ENCODE measurements at regions not wholly inside any gene's neighbourhood (a gene's known extent, or its start where the extent isn't known, plus 50 kb on each side); places are given as distances from the start of the nearest gene placed in this dataset.

GRCh38 chr2:173606619-173607248 is 252.1 kb downstream of the CDCA7 start:
- ChIA-PET CTCF (no interaction called here), POLR2A (interaction anchor here (1.2 kb wide), 1 partner anchor 8 kb away, joined by 4 read pairs; no protein-coding TSS in a partner anchor)
- DNase-seq (ENCODE audit: unreplicated experiment): no peak
- no peak overlapping the region for H3K27ac Mint-ChIP-seq (ENCODE audit: low read depth, unreplicated experiment)
- H3K4me1 Mint-ChIP-seq (ENCODE audit: insufficient read depth, unreplicated experiment): no peaks in the 10 kb centered on the region
- TF ChIP-seq CTCF (IDR thresholded peaks at IDR 0.05; ENCODE audit: unreplicated experiment): no peak
- H3K9me3 Mint-ChIP-seq (ENCODE audit: unreplicated experiment): peaks cover 5% of the 10 kb centered on the region
- no peaks in the 10 kb centered on the region for H3K27me3 Mint-ChIP-seq (ENCODE audit: insufficient read depth, unreplicated experiment)
- intact Hi-C loops (cut with micrococcal nuclease): no loop called here
- no peaks in the 10 kb centered on the region for H3K36me3 Mint-ChIP-seq (ENCODE audit: insufficient read depth, unreplicated experiment)
- no peak overlapping the region for H3K4me3 Mint-ChIP-seq (ENCODE audit: unreplicated experiment)
- no TSS peak for BruUV-seq (replicated peaks)

- H3K9me3 Mint-ChIP-seq (ENCODE audit: unreplicated experiment): peaks cover 5% of the 10 kb centered on the region
- no peak for DNase-seq (ENCODE audit: unreplicated experiment)
- H3K4me1 Mint-ChIP-seq (ENCODE audit: insufficient read depth, unreplicated experiment): no peaks in the 10 kb centered on the region
- H3K4me3 Mint-ChIP-seq (ENCODE audit: unreplicated experiment): no peak overlapping the region
- no peaks in the 10 kb centered on the region for H3K27me3 Mint-ChIP-seq (ENCODE audit: insufficient read depth, unreplicated experiment)
- TF ChIP-seq CTCF (IDR thresholded peaks at IDR 0.05; ENCODE audit: unreplicated experiment): no peak
- CTCF ChIA-PET: no interaction called here
- BruUV-seq (replicated peaks): no TSS peak
- H3K36me3 Mint-ChIP-seq (ENCODE audit: insufficient read depth, unreplicated experiment): no peaks in the 10 kb centered on the region
- POLR2A ChIA-PET: no interaction called here
- no peak overlapping the region for H3K27ac Mint-ChIP-seq (ENCODE audit: low read depth, unreplicated experiment)
- intact Hi-C loops (cut with micrococcal nuclease): no loop called here
Observed at GRCh38 chr2:173607606-173608311, 253.1 kb downstream of the CDCA7 start.

GRCh38 chr2:173611121-173611520 is 256.4 kb downstream of the CDCA7 start:
- peaks cover 5% of the 10 kb centered on the region for H3K9me3 Mint-ChIP-seq (ENCODE audit: unreplicated experiment)
- no peak for TF ChIP-seq CTCF (IDR thresholded peaks at IDR 0.05; ENCODE audit: unreplicated experiment)
- no peak overlapping the region for H3K27ac Mint-ChIP-seq (ENCODE audit: low read depth, unreplicated experiment)
- DNase-seq (ENCODE audit: unreplicated experiment): no peak
- POLR2A ChIA-PET: no interaction called here
- H3K27me3 Mint-ChIP-seq (ENCODE audit: insufficient read depth, unreplicated experiment): no peaks in the 10 kb centered on the region
- H3K36me3 Mint-ChIP-seq (ENCODE audit: insufficient read depth, unreplicated experiment): no peaks in the 10 kb centered on the region
- H3K4me1 Mint-ChIP-seq (ENCODE audit: insufficient read depth, unreplicated experiment): no peaks in the 10 kb centered on the region
- intact Hi-C loops (cut with micrococcal nuclease): no loop called here
- CTCF ChIA-PET: interaction anchor here (1.1 kb wide), 1 partner anchor 21 kb away, joined by 6 read pairs; no protein-coding TSS in a partner anchor
- no TSS peak for BruUV-seq (replicated peaks)
- H3K4me3 Mint-ChIP-seq (ENCODE audit: unreplicated experiment): no peak overlapping the region

GRCh38 chr2:173612354-173612753 is 257.7 kb downstream of the CDCA7 start:
- CTCF ChIA-PET: interaction anchor here (0.5 to 0.7 kb wide), 2 partner anchors 161 to 239 kb away, joined by 3 to 4 read pairs; no protein-coding TSS in a partner anchor
- Mint-ChIP-seq H3K27ac (ENCODE audit: low read depth, unreplicated experiment) (no peak overlapping the region), H3K4me1 (ENCODE audit: insufficient read depth, unreplicated experiment) (no peaks in the 10 kb centered on the region), H3K27me3 (ENCODE audit: insufficient read depth, unreplicated experiment) (no peaks in the 10 kb centered on the region), H3K36me3 (ENCODE audit: insufficient read depth, unreplicated experiment) (no peaks in the 10 kb centered on the region), H3K9me3 (ENCODE audit: unreplicated experiment) (peaks cover 5% of the 10 kb centered on the region), H3K4me3 (ENCODE audit: unreplicated experiment) (no peak overlapping the region)
- no peak for DNase-seq (ENCODE audit: unreplicated experiment)
- POLR2A ChIA-PET: no interaction called here
- no TSS peak for BruUV-seq (replicated peaks)
- intact Hi-C loops (cut with micrococcal nuclease): no loop called here
- no peak for TF ChIP-seq CTCF (IDR thresholded peaks at IDR 0.05; ENCODE audit: unreplicated experiment)
